PFSK-1 (cell line): ENCODE measurements at regions not wholly inside any gene's neighbourhood (a gene's known extent, or its start where the extent isn't known, plus 50 kb on each side); places are given as distances from the start of the nearest gene placed in this dataset.

ENCODE experiments used
- POLR2AphosphoS5 ChIP-seq: IDR thresholded peaks from 2 replicates; pipeline ENCODE4 v1.6.1; 2012; ENCODE audit warnings: low read depth, mild to moderate bottlenecking, control low read depth, low read length, moderate library complexity
- REST ChIP-seq, 2 experiments: IDR thresholded peaks; 2 replicates each; pipeline versions ENCODE4 v1.6.1 to v1.8.0; 2011 to 2012; ENCODE audit warnings: low read depth in 2 of 2, low read length in 2 of 2, control low read depth in 1 of 2, inconsistent platforms in 1 of 2, mild to moderate bottlenecking in 1 of 2, moderate library complexity in 1 of 2; ENCODE audit not compliant: insufficient read depth in 1 of 2

GRCh38 chr3:182052332-182052731, 340.6 kb downstream of the SOX2 start:
- TF ChIP-seq REST (IDR thresholded peaks at IDR 0.05; ENCODE audit: insufficient read depth in 1 of 2, low read depth in 2 of 2, low read length in 2 of 2) = no peak
- no peak for TF ChIP-seq POLR2AphosphoS5
